Liver (tissue), 8 donors: ENCODE measurements at regions not wholly inside any gene's neighbourhood (a gene's known extent, or its start where the extent isn't known, plus 50 kb on each side); places are given as distances from the start of the nearest gene placed in this dataset.

Experiments used
- DNase-seq: peaks from one replicate; pipeline ENCODE4 v3.0.0-alpha.2; 2017; ENCODE audit warnings: low spot score
- H3K27ac ChIP-seq, 2 donors: one replicate each; pipeline ENCODE4 v1.7.0; 2013; ENCODE audit warnings: inconsistent platforms in 2 of 2, low read length in 2 of 2, control low read depth in 1 of 2, low read depth in 1 of 2, mild to moderate bottlenecking in 1 of 2
- H3K27me3 ChIP-seq, 4 donors: one replicate each; pipeline versions ENCODE4 v1.6.1 to v1.7.0; 2013; ENCODE audit warnings: low read length in 3 of 4, inconsistent platforms in 1 of 4, mild to moderate bottlenecking in 1 of 4, moderate library complexity in 1 of 4; ENCODE audit not compliant: control insufficient read depth in 4 of 4, insufficient read depth in 4 of 4
- H3K36me3 ChIP-seq, 4 donors: one replicate each; pipeline versions ENCODE4 v1.6.1 to v1.7.0; 2013; ENCODE audit warnings: low read length in 3 of 4, mild to moderate bottlenecking in 3 of 4, low read depth in 1 of 4, moderate library complexity in 1 of 4; ENCODE audit not compliant: control insufficient read depth in 4 of 4, insufficient read depth in 3 of 4
- H3K4me1 ChIP-seq, 4 donors: one replicate each; pipeline versions ENCODE4 v1.6.1 to v1.7.0; 2013; ENCODE audit warnings: low read length in 3 of 4, mild to moderate bottlenecking in 3 of 4, moderate library complexity in 1 of 4; ENCODE audit not compliant: control insufficient read depth in 4 of 4, insufficient read depth in 4 of 4
- H3K4me3 ChIP-seq, 3 donors: one replicate each; pipeline versions ENCODE4 v1.6.1 to v1.7.0; 2013; ENCODE audit warnings: low read length in 3 of 3, control low read depth in 1 of 3, low read depth in 1 of 3, mild to moderate bottlenecking in 1 of 3
- H3K9ac ChIP-seq, 2 donors: one replicate each; pipeline ENCODE4 v1.7.0; 2013; ENCODE audit warnings: low read length in 2 of 2, mild to moderate bottlenecking in 2 of 2, moderate library complexity in 2 of 2, control low read depth in 1 of 2, low read depth in 1 of 2
- H3K9me3 ChIP-seq, 4 donors: one replicate each; pipeline versions ENCODE4 v1.6.1 to v1.7.0; 2013; ENCODE audit warnings: low read length in 3 of 4; ENCODE audit not compliant: control insufficient read depth in 4 of 4
- ATF3 ChIP-seq: IDR thresholded peaks from 2 replicates; pipeline ENCODE4 v1.6.1; 2016; ENCODE audit warnings: antibody characterized with exemption
- CTCF ChIP-seq: fragments of 150-350 bp; IDR thresholded peaks from 2 replicates; pipeline ENCODE4 v1.5.1; 2017; ENCODE audit warnings: improper control_type of control experiment, low read depth, low read length; ENCODE audit not compliant: missing input control
- EGR1 ChIP-seq, 2 donors: IDR thresholded peaks; 2 replicates each; pipeline ENCODE4 v1.6.1; 2016 to 2018; ENCODE audit warnings: antibody characterized with exemption in 2 of 2, low read depth in 2 of 2
- FOXA1 ChIP-seq: IDR thresholded peaks from 2 replicates; pipeline ENCODE4 v1.6.1; 2016; ENCODE audit warnings: antibody characterized with exemption
- FOXA2 ChIP-seq: IDR thresholded peaks from 2 replicates; pipeline ENCODE4 v1.6.1; 2016; ENCODE audit warnings: antibody characterized with exemption
- GABPA ChIP-seq, 2 donors: IDR thresholded peaks in 1 of 2; conservative IDR thresholded peaks in 1 of 2; 2 replicates each; pipeline ENCODE4 v1.6.1; 2016; ENCODE audit warnings: antibody characterized with exemption in 2 of 2, mild to moderate bottlenecking in 1 of 2, moderate library complexity in 1 of 2
- HNF4A ChIP-seq, 2 donors: conservative IDR thresholded peaks; 2 replicates each; pipeline ENCODE4 v1.6.1; 2016; ENCODE audit warnings: antibody characterized with exemption in 2 of 2, mild to moderate bottlenecking in 2 of 2
- HNF4G ChIP-seq: IDR thresholded peaks from 2 replicates; pipeline ENCODE4 v1.6.1; 2016; ENCODE audit warnings: antibody characterized with exemption
- JUND ChIP-seq, 2 donors: IDR thresholded peaks; 2 replicates each; pipeline ENCODE4 v1.6.1; 2016; ENCODE audit warnings: antibody characterized with exemption in 2 of 2
- NR2F2 ChIP-seq: IDR thresholded peaks from 2 replicates; pipeline ENCODE4 v1.6.1; 2016; ENCODE audit warnings: antibody characterized with exemption
- RAD21 ChIP-seq, 2 donors: IDR thresholded peaks; 2 replicates each; pipeline ENCODE4 v1.6.1; 2016; ENCODE audit warnings: antibody characterized with exemption in 2 of 2, mild to moderate bottlenecking in 2 of 2
- REST ChIP-seq: IDR thresholded peaks from 2 replicates; pipeline ENCODE4 v1.6.1; 2016; ENCODE audit warnings: antibody characterized with exemption, mild to moderate bottlenecking
- RXRA ChIP-seq, 2 donors: IDR thresholded peaks; 2 replicates each; pipeline ENCODE4 v1.6.1; 2017 to 2018; ENCODE audit warnings: antibody characterized with exemption in 2 of 2, mild to moderate bottlenecking in 1 of 2
- SP1 ChIP-seq: IDR thresholded peaks from 2 replicates; pipeline ENCODE4 v1.6.1; 2018; ENCODE audit warnings: antibody characterized with exemption, mild to moderate bottlenecking
- TAF1 ChIP-seq: conservative IDR thresholded peaks from 2 replicates; pipeline ENCODE4 v1.6.1; 2016; ENCODE audit warnings: antibody characterized with exemption, mild to moderate bottlenecking
- YY1 ChIP-seq: IDR thresholded peaks from 2 replicates; pipeline ENCODE4 v1.6.1; 2016; ENCODE audit warnings: antibody characterized with exemption, mild to moderate bottlenecking
- ZBTB33 ChIP-seq: IDR thresholded peaks from 2 replicates; pipeline ENCODE4 v1.6.1; 2016; ENCODE audit warnings: antibody characterized with exemption
- WGBS: extraction: QIAGEN DNeasy Blood & Tissue Kit; methylation state at CpG from one replicate; pipeline ENCODE4 v1.1.7; 2013; 5-methylcytosine and 5-hydroxymethylcytosine counted together
- TF ChIP-seq, protein P1 (sequence below): IDR thresholded peaks from 2 replicates; pipeline ENCODE4 v1.6.1; 2016; ENCODE audit warnings: antibody characterized with exemption
- donor health status: healthy.
- donor health status: healthy.
- donor health status: healthy.
- donor health status: healthy.
- donor health status: healthy.

DNA sequence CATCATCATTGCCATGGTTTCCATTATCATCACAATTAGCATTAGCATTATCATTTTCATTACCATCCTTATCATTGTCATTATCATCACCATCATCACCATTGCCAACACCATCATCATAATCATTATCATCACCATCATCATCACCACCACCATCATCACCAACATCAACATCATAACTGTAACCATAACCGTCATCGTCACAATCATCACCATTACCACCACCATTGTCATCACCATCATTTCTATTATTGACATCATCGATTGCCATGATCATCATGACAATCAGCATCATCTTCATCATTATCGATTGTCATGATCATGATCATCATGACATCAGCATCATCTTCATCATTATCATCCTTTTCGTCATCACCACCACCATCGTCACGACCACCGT is 88.9 kb upstream of the MSX1 start:
- TF ChIP-seq ZBTB33, result no peak
- TF ChIP-seq RXRA (IDR thresholded peaks at IDR 0.05), result no peak
- no peak for TF ChIP-seq ATF3
- no peak for TF ChIP-seq RAD21 (IDR thresholded peaks at IDR 0.05)
- no peak for TF ChIP-seq YY1
- no peak for TF ChIP-seq REST
- TF ChIP-seq GABPA (IDR thresholded peaks at IDR 0.05 in 1 of 2, conservative IDR thresholded peaks at IDR 0.05 in 1 of 2), result no peak
- TF ChIP-seq EGR1 (IDR thresholded peaks at IDR 0.05; ENCODE audit: low read depth in 2 of 2), result no peak
- no peak for TF ChIP-seq JUND (IDR thresholded peaks at IDR 0.05)
- no peak overlapping the region for H3K27ac ChIP-seq
- no peak overlapping the region for H3K9ac ChIP-seq
- no peak overlapping the region for H3K4me3 ChIP-seq
- no peaks in the 10 kb centered on the region for H3K27me3 ChIP-seq
- no peaks in the 10 kb centered on the region for H3K4me1 ChIP-seq
- no peaks in the 10 kb centered on the region for H3K9me3 ChIP-seq
- DNase-seq, result no peak
- H3K36me3 ChIP-seq, result no peaks in the 10 kb centered on the region
- 91% methylated on average over 8 of the region's 8 CpGs for WGBS

- H3K4me1 ChIP-seq, result no peaks in the 10 kb centered on the region
- no peak for DNase-seq
- WGBS, result 83% methylated on average over 5 of the region's 5 CpGs
- H3K27ac ChIP-seq, result no peak overlapping the region
- H3K27me3 ChIP-seq, result no peaks in the 10 kb centered on the region
- H3K9ac ChIP-seq, result no peak overlapping the region
- TF ChIP-seq FOXA2 (no peak), YY1 (no peak), EGR1 (IDR thresholded peaks at IDR 0.05; ENCODE audit: low read depth in 2 of 2) (no peak), CTCF (no peak), ATF3 (no peak), HNF4A (conservative IDR thresholded peaks at IDR 0.05) (no peak), JUND (IDR thresholded peaks at IDR 0.05) (no peak), HNF4G (no peak), FOXA1 (no peak), SP1 (no peak), RXRA (IDR thresholded peaks at IDR 0.05) (no peak), ZBTB33 (no peak), NR2F2 (no peak), TAF1 (no peak), REST (no peak), RAD21 (IDR thresholded peaks at IDR 0.05) (no peak), GABPA (IDR thresholded peaks at IDR 0.05 in 1 of 2, conservative IDR thresholded peaks at IDR 0.05 in 1 of 2) (no peak)
- TF ChIP-seq, protein P1, sequence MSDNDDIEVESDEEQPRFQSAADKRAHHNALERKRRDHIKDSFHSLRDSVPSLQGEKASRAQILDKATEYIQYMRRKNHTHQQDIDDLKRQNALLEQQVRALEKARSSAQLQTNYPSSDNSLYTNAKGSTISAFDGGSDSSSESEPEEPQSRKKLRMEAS, result no peak
- H3K4me3 ChIP-seq, result no peak overlapping the region
- no peaks in the 10 kb centered on the region for H3K36me3 ChIP-seq
- H3K9me3 ChIP-seq, result no peaks in the 10 kb centered on the region
Observed at GRCh38 chr4:4766564-4766963, 92.9 kb upstream of the MSX1 start.
